ENCODE measurements at regions not wholly inside any gene's neighbourhood (a gene's known extent, or its start where the extent isn't known, plus 50 kb on each side); places are given as distances from the start of the nearest gene placed in this dataset.

DNA sequence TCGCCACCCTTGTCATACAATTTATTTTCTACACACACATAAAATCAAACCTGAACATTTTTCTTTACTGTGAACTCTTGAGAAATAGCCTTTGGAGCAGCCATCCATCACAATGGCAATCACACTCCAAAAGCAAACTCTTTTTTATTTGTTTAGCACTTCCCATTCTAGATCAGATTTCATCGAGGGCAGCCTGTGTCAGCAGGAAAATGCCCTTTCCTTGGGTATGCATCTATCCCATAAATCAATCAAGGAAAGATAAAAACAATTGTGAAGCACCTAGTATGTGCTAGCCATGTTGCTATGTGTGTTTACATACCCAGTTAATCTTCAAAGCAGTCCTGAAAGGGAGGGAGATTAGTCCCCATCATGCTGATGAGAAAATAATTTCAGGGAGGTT, 484.1 kb upstream of the USP24 start:
- TF ChIP-seq POLR2A (IDR thresholded peaks at IDR 0.05; ENCODE audit: low read depth, low read length) (no peak), TAF1 (IDR thresholded peaks at IDR 0.05; ENCODE audit: low read depth, low read length) (no peak)
